Peyer's patch (tissue), 4 donors: ENCODE measurements at regions not wholly inside any gene's neighbourhood (a gene's known extent, or its start where the extent isn't known, plus 50 kb on each side); places are given as distances from the start of the nearest gene placed in this dataset.

ENCODE experiments used
- POLR2A ChIP-seq, 2 donors: fragments of 450-650 bp; IDR thresholded peaks; one replicate each; pipeline ENCODE4 v1.5.1; 2017; ENCODE audit warnings: antibody characterized with exemption in 2 of 2, mild to moderate bottlenecking in 2 of 2, moderate library complexity in 2 of 2
- TF ChIP-seq, protein P1 (sequence below), 6 experiments: fragments of 450-650 bp in 4 of 6; fragments of 200-600 bp in 2 of 6; sonication (generic) in 1 of 6; IDR thresholded peaks; one replicate each; pipeline ENCODE4 v1.5.1; 2017 to 2019; ENCODE audit warnings: antibody characterized with exemption in 6 of 6, mild to moderate bottlenecking in 3 of 6, moderate library complexity in 1 of 6

DNA sequence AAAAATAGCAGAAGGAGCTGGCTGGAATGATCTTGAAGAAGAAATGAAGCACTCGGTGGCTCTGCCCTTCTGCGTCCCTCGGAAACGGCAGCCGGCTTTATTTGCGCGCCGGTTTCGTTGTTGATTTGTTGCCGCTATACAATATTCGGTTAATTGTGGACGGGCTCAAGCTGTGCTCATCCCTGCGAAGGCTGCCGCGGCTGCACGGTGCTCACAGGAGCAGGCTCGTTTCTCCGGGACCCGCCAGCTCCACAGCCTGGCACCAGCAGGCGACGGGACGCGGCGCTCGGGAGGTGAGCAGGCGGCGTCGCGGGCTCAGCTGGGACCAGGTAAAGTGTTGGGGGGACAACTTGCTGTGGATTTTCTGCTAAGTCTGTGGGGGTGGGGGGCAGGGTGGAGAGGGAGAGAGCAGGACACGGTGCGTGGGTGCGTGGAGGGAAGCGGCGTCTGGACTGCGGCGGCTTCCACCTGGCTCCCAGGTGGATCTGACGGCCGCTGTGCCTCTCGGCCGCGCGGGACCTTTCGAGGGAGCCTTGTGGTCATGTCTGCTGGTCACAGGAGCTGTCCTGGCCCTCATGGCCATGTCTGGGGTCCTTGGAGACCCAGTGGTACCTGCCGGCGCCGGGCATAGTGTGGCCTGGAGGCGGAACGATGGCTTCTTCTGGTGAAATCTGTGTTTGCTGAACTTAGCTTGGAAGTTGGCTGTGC, 90.9 kb downstream of the TEX29 start:
- TF ChIP-seq, protein P1, sequence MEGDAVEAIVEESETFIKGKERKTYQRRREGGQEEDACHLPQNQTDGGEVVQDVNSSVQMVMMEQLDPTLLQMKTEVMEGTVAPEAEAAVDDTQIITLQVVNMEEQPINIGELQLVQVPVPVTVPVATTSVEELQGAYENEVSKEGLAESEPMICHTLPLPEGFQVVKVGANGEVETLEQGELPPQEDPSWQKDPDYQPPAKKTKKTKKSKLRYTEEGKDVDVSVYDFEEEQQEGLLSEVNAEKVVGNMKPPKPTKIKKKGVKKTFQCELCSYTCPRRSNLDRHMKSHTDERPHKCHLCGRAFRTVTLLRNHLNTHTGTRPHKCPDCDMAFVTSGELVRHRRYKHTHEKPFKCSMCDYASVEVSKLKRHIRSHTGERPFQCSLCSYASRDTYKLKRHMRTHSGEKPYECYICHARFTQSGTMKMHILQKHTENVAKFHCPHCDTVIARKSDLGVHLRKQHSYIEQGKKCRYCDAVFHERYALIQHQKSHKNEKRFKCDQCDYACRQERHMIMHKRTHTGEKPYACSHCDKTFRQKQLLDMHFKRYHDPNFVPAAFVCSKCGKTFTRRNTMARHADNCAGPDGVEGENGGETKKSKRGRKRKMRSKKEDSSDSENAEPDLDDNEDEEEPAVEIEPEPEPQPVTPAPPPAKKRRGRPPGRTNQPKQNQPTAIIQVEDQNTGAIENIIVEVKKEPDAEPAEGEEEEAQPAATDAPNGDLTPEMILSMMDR (IDR thresholded peaks at IDR 0.05): no peak
- no peak for TF ChIP-seq POLR2A (IDR thresholded peaks at IDR 0.05)
